ENCODE measurements at regions not wholly inside any gene's neighbourhood (a gene's known extent, or its start where the extent isn't known, plus 50 kb on each side); places are given as distances from the start of the nearest gene placed in this dataset.
"Not testable (repeated sequence)": the region's sequence is repeated elsewhere in the genome, so short reads cannot be mapped to it uniquely, and the experiment has no call there.

DNA sequence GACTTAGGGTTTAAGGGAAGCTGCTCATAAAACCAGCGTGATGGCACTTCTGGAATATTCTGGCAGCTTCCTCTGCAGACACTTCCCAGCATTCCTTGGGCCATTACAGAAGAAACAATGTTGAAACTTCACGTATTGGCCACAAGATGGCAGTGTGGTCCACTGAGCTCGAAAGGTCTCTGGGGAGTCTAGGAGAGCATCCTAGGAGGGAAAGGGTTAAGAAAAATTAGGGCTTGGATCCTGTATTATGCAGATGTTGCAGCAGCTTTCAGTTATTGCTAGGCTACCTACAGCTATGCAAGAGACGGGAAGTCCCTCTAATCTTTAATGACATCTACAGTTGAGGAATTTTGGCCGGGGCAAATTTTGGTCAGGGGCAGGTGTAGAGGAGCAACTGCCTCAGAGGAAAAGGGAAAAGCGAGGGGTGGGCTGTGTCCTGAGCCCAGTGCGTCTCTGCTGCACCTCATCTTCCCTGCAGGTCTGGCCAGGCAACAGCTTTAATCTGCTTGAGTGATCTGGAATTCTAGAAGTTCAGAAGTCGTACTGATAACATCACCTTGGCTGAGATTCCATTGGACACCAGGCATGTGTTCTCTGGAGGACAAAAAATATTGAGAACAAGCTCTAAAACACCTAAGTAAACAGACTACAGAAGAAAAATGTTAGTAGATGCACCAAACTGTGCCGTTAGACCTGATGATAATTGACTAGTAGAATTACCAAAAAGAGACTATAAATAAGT is 220.8 kb upstream of the PRSS58 start (continued):
- TF ChIP-seq FIP1L1 (IDR thresholded peaks at IDR 0.05; ENCODE audit: borderline replicate concordance, insufficient read depth, low read depth, low read length): no peak
- no peak for TF ChIP-seq ZFAT (CRISPR knock-in tag; conservative IDR thresholded peaks at IDR 0.05)
- peak; percentile 79 for TF ChIP-seq ZNF143 (CRISPR knock-in tag; IDR thresholded peaks at IDR 0.05)
- no peak for TF ChIP-seq TBL1XR1 (IDR thresholded peaks at IDR 0.05; ENCODE audit: borderline replicate concordance, low read length, partially characterized antibody)
- no peak for TF ChIP-seq ZFP62 (CRISPR knock-in tag; IDR thresholded peaks at IDR 0.05)
- no peak for TF ChIP-seq RFXAP (CRISPR knock-in tag; IDR thresholded peaks at IDR 0.05; ENCODE audit: borderline replicate concordance)
- no peak for TF ChIP-seq ZNF713 (CRISPR knock-in tag; IDR thresholded peaks at IDR 0.05)
- TF ChIP-seq, protein P1, sequence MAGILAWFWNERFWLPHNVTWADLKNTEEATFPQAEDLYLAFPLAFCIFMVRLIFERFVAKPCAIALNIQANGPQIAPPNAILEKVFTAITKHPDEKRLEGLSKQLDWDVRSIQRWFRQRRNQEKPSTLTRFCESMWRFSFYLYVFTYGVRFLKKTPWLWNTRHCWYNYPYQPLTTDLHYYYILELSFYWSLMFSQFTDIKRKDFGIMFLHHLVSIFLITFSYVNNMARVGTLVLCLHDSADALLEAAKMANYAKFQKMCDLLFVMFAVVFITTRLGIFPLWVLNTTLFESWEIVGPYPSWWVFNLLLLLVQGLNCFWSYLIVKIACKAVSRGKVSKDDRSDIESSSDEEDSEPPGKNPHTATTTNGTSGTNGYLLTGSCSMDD (CRISPR knock-in tag; IDR thresholded peaks at IDR 0.05): no peak
- TF ChIP-seq ZSCAN9 (CRISPR knock-in tag; IDR thresholded peaks at IDR 0.05; ENCODE audit: borderline replicate concordance): no peak
- TF ChIP-seq ETV6 (CRISPR knock-in tag; conservative IDR thresholded peaks at IDR 0.05): no peak
- no peak for TF ChIP-seq ZNF83 (CRISPR knock-in tag; IDR thresholded peaks at IDR 0.05; ENCODE audit: borderline replicate concordance)

DNA sequence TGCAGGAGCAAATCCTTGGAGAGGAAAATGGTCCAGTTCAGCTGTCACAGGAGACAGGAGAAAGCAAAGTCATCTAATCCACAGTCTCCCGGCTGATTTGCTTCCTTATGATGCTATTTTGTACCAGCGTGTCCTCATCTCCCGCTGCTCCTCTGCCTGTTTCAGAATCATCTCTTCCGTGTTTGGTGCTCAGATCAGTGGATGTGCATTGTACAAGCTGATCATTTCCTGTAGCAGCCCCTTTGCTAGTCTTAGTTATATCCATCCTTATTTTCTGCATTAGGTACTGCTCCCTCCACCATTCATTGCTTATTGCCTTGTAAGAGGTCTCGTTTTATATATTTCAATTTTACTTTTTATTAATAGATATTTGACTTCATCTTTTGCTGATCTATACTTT is 219.9 kb upstream of the PRSS58 start:
- 16% methylated on average over 5 of the region's 5 CpGs for WGBS (ENCODE audit: low lambda C conversion rate)
- ATAC-seq; H3K4me2 ChIP-seq (ENCODE audit: low read depth, low read length); DNase-seq (ENCODE audit: low spot score); intact Hi-C loops (cut with micrococcal nuclease; ENCODE audit: unreplicated experiment); H4K20me1 ChIP-seq (ENCODE audit: insufficient read depth, low read length); POLR2A ChIA-PET; BruUV-seq (replicated peaks); H3K9ac ChIP-seq (ENCODE audit: insufficient read depth, low read depth, low read length); H3K27me3 ChIP-seq (ENCODE audit: control insufficient read depth in 1 of 2, insufficient read depth in 2 of 2, low read length in 2 of 2); FAIRE-seq; H3K36me3 ChIP-seq (replicated peaks in 1 of 2; ENCODE audit: control insufficient read depth in 1 of 2, insufficient read depth in 2 of 2, low read length in 2 of 2); H3K4me1 ChIP-seq (ENCODE audit: insufficient read depth, low read length); H3K79me2 ChIP-seq (ENCODE audit: insufficient read depth, low read length); H3K27ac ChIP-seq (ENCODE audit: extremely low read length, insufficient read depth, low read length); H2AFZ ChIP-seq (ENCODE audit: low read length); CTCF ChIA-PET (ENCODE audit: low intra/inter-chr PET ratio, low total read pairs); H3K9me3 ChIP-seq (ENCODE audit: low read length); H3K4me3 ChIP-seq (replicated peaks in 1 of 3; ENCODE audit: insufficient read depth in 1 of 3, low read depth in 2 of 3, low read length in 3 of 3); in situ Hi-C loops (cut with HindIII; ENCODE audit: extremely low pct_ligation_motif_present, low pct_unique_long_range_greater_than_20kb): not testable (repeated sequence)
